Trophoblast cell (in vitro differentiated cells and primary cell): ENCODE measurements at regions not wholly inside any gene's neighbourhood (a gene's known extent, or its start where the extent isn't known, plus 50 kb on each side); places are given as distances from the start of the nearest gene placed in this dataset.

Experiments used
- DNase-seq, 2 donors: peaks; one replicate each; pipeline ENCODE4 v3.0.0-alpha.2; 2016
- H2AFZ ChIP-seq: 2 replicates; pipeline ENCODE4 v1.6.1; 2013; ENCODE audit warnings: low read length, moderate library complexity, mild to moderate bottlenecking; ENCODE audit not compliant: insufficient read depth, poor library complexity
- H2AK5ac ChIP-seq: 2 replicates; pipeline ENCODE4 v1.6.1; 2013; ENCODE audit warnings: mild to moderate bottlenecking, low read length
- H2BK120ac ChIP-seq: 2 replicates; pipeline ENCODE4 v1.6.1; 2013; ENCODE audit warnings: low read length, mild to moderate bottlenecking, moderate library complexity; ENCODE audit not compliant: insufficient read depth, poor library complexity
- H2BK12ac ChIP-seq: 2 replicates; pipeline ENCODE4 v1.6.1; 2013; ENCODE audit warnings: mild to moderate bottlenecking, low read length, moderate library complexity
- H2BK5ac ChIP-seq: 2 replicates; pipeline ENCODE4 v1.6.1; 2013; ENCODE audit warnings: low read length, low read depth, moderate library complexity, mild to moderate bottlenecking; ENCODE audit not compliant: poor library complexity
- H3K14ac ChIP-seq: 2 replicates; pipeline ENCODE4 v1.6.1; 2013; ENCODE audit warnings: mild to moderate bottlenecking, low read length
- H3K18ac ChIP-seq: 2 replicates; pipeline ENCODE4 v1.6.1; 2013; ENCODE audit warnings: mild to moderate bottlenecking, low read length
- H3K23ac ChIP-seq: 2 replicates; pipeline ENCODE4 v1.6.1; 2013; ENCODE audit warnings: low read length
- H3K27ac ChIP-seq: 2 replicates; pipeline ENCODE4 v1.5.1; 2013; ENCODE audit warnings: low read depth, mild to moderate bottlenecking, inconsistent platforms, low read length, moderate library complexity
- H3K27me3 ChIP-seq: 2 replicates; pipeline ENCODE4 v1.6.1; 2013; ENCODE audit warnings: inconsistent platforms, mild to moderate bottlenecking, low read length, moderate library complexity; ENCODE audit not compliant: insufficient read depth
- H3K36me3 ChIP-seq, 2 experiments: 1 replicate in 1 of 2; 2 replicates in 1 of 2; pipeline ENCODE4 v1.6.1; 2013; ENCODE audit warnings: low read length in 2 of 2, mild to moderate bottlenecking in 2 of 2, moderate library complexity in 1 of 2; ENCODE audit not compliant: insufficient read depth in 2 of 2, control insufficient read depth in 1 of 2
- H3K4ac ChIP-seq: 2 replicates; pipeline ENCODE4 v1.6.1; 2013; ENCODE audit warnings: low read depth, mild to moderate bottlenecking, low read length, moderate library complexity
- H3K4me1 ChIP-seq, 2 experiments: 1 replicate in 1 of 2; 2 replicates in 1 of 2; pipeline ENCODE4 v1.6.1; 2013; ENCODE audit warnings: low read length in 2 of 2, mild to moderate bottlenecking in 2 of 2, moderate library complexity in 1 of 2; ENCODE audit not compliant: insufficient read depth in 2 of 2, control insufficient read depth in 1 of 2
- H3K4me2 ChIP-seq: 2 replicates; pipeline ENCODE4 v1.6.1; 2013; ENCODE audit warnings: inconsistent platforms, mild to moderate bottlenecking, low read length, moderate library complexity
- H3K4me3 ChIP-seq: 2 replicates; pipeline ENCODE4 v1.5.1; 2013; ENCODE audit warnings: mild to moderate bottlenecking, low read depth, low read length, inconsistent platforms
- H3K79me1 ChIP-seq: one replicate; pipeline ENCODE4 v1.6.1; 2013; ENCODE audit warnings: low read length
- H3K79me2 ChIP-seq: 2 replicates; pipeline ENCODE4 v1.6.1; 2013; ENCODE audit warnings: low read length, mild to moderate bottlenecking; ENCODE audit not compliant: control insufficient read depth, insufficient read depth, poor library complexity
- H3K9ac ChIP-seq: 2 replicates; pipeline ENCODE4 v1.6.1; 2013; ENCODE audit warnings: mild to moderate bottlenecking, low read length
- H3K9me3 ChIP-seq: 2 replicates; pipeline ENCODE4 v1.6.1; 2013; ENCODE audit warnings: low read depth, mild to moderate bottlenecking, control low read depth, inconsistent platforms, low read length; ENCODE audit not compliant: insufficient read depth
- H4K12ac ChIP-seq: 2 replicates; pipeline ENCODE4 v1.6.1; 2013; ENCODE audit warnings: low read depth, mild to moderate bottlenecking, low read length, moderate library complexity
- H4K8ac ChIP-seq: 2 replicates; pipeline ENCODE4 v1.6.1; 2013; ENCODE audit warnings: low read depth, mild to moderate bottlenecking, low read length, moderate library complexity
- H4K91ac ChIP-seq: one replicate; pipeline ENCODE4 v1.6.1; 2013; ENCODE audit warnings: low read depth, mild to moderate bottlenecking, low read length, moderate library complexity
- WGBS: extraction: QIAGEN DNeasy Blood & Tissue Kit; methylation state at CpG from one replicate; pipeline ENCODE4 v1.1.7; 2013; ENCODE audit warnings: missing lambda C conversion rate; ENCODE audit not compliant: insufficient read length, insufficient coverage; ENCODE audit errors: extremely low coverage; 5-methylcytosine and 5-hydroxymethylcytosine counted together

- Histone ChIP-seq H2BK120ac (no peak overlapping the region), H2AFZ (no peak overlapping the region), H3K9ac (no peak overlapping the region), H3K27me3 (no peaks in the 10 kb centered on the region), H3K14ac (no peak overlapping the region), H3K23ac (no peak overlapping the region), H2BK12ac (no peak overlapping the region), H3K4ac (no peak overlapping the region), H2BK5ac (no peak overlapping the region), H3K36me3 (no peaks in the 10 kb centered on the region), H4K12ac (no peak overlapping the region), H3K9me3 (peaks cover 16% of the 10 kb centered on the region), H3K4me2 (no peak overlapping the region), H3K27ac (no peak overlapping the region), H3K79me2 (no peaks in the 10 kb centered on the region), H2AK5ac (no peak overlapping the region), H3K79me1 (no peaks in the 10 kb centered on the region), H3K4me1 (no peaks in the 10 kb centered on the region), H3K4me3 (no peak overlapping the region), H3K18ac (no peak overlapping the region), H4K91ac (no peak overlapping the region), H4K8ac (no peak overlapping the region)
- DNase-seq = no peak
- no CpG with 5 or more reads among the region's 16 CpGs for WGBS
Measured at GRCh38 chr22:49207008-49208003, 620.4 kb downstream of the BRD1 start.

GRCh38 chr22:49206281-49206680 lies 621.4 kb downstream of the BRD1 start:
- Histone ChIP-seq H2BK120ac (no peak overlapping the region), H3K79me1 (no peaks in the 10 kb centered on the region), H2BK12ac (no peak overlapping the region)

GRCh38 chr22:49205483-49205800 lies 622.2 kb downstream of the BRD1 start:
- no CpG with 5 or more reads among the region's 5 CpGs for WGBS

More at GRCh38 chr22:49206281-49206680, 621.4 kb downstream of the BRD1 start:
- no peak overlapping the region for H3K18ac ChIP-seq
- H3K79me2 ChIP-seq = no peaks in the 10 kb centered on the region
- no peaks in the 10 kb centered on the region for H3K4me1 ChIP-seq
- no peak overlapping the region for H2AFZ ChIP-seq
- H4K8ac ChIP-seq = no peak overlapping the region
- no peak overlapping the region for H3K27ac ChIP-seq
- H3K23ac ChIP-seq = no peak overlapping the region
- no peak for DNase-seq
- no peak overlapping the region for H4K91ac ChIP-seq
- no peak overlapping the region for H2AK5ac ChIP-seq
- no CpG with 5 or more reads among the region's 12 CpGs for WGBS
- peaks cover 16% of the 10 kb centered on the region for H3K9me3 ChIP-seq
- H3K4me3 ChIP-seq = no peak overlapping the region
- no peak overlapping the region for H2BK5ac ChIP-seq
- no peaks in the 10 kb centered on the region for H3K27me3 ChIP-seq
- no peak overlapping the region for H3K4me2 ChIP-seq
- no peak overlapping the region for H3K14ac ChIP-seq
- no peak overlapping the region for H3K4ac ChIP-seq
- no peaks in the 10 kb centered on the region for H3K36me3 ChIP-seq
- H4K12ac ChIP-seq = no peak overlapping the region
- no peak overlapping the region for H3K9ac ChIP-seq

GRCh38 chr22:49204599-49205482 lies 622.8 kb downstream of the BRD1 start:
- H4K12ac ChIP-seq = no peak overlapping the region
- H3K27ac ChIP-seq = no peak overlapping the region
- no peak overlapping the region for H2BK12ac ChIP-seq
- no peaks in the 10 kb centered on the region for H3K79me1 ChIP-seq
- no peak overlapping the region for H2AFZ ChIP-seq
- no peaks in the 10 kb centered on the region for H3K27me3 ChIP-seq
- H4K8ac ChIP-seq = no peak overlapping the region
- H3K4ac ChIP-seq = no peak overlapping the region
- no peak overlapping the region for H2BK5ac ChIP-seq
- H3K18ac ChIP-seq = no peak overlapping the region
- peak overlapping the region; percentile 13 for H3K4me3 ChIP-seq
- H3K9me3 ChIP-seq = peaks cover 12% of the 10 kb centered on the region
- H2AK5ac ChIP-seq = no peak overlapping the region
- WGBS = no CpG with 5 or more reads among the region's 22 CpGs
- no peaks in the 10 kb centered on the region for H3K79me2 ChIP-seq
- DNase-seq = no peak
- H3K4me1 ChIP-seq = no peaks in the 10 kb centered on the region
- H3K14ac ChIP-seq = no peak overlapping the region
- H3K36me3 ChIP-seq = no peaks in the 10 kb centered on the region
- no peak overlapping the region for H3K4me2 ChIP-seq
- no peak overlapping the region for H2BK120ac ChIP-seq
- no peak overlapping the region for H4K91ac ChIP-seq
- H3K23ac ChIP-seq = no peak overlapping the region
- H3K9ac ChIP-seq = no peak overlapping the region

More at GRCh38 chr22:49205483-49205800, 622.2 kb downstream of the BRD1 start:
- Histone ChIP-seq H3K27ac (no peak overlapping the region), H3K4me2 (no peak overlapping the region), H2BK5ac (no peak overlapping the region), H3K4me3 (peak overlapping the region; percentile 13), H3K23ac (no peak overlapping the region), H2BK120ac (no peak overlapping the region), H2BK12ac (no peak overlapping the region), H3K4me1 (no peaks in the 10 kb centered on the region), H4K12ac (no peak overlapping the region), H4K8ac (no peak overlapping the region), H2AFZ (no peak overlapping the region), H4K91ac (no peak overlapping the region), H3K18ac (no peak overlapping the region), H3K79me2 (no peaks in the 10 kb centered on the region), H2AK5ac (no peak overlapping the region), H3K14ac (no peak overlapping the region), H3K9ac (no peak overlapping the region), H3K4ac (no peak overlapping the region), H3K79me1 (no peaks in the 10 kb centered on the region), H3K36me3 (no peaks in the 10 kb centered on the region), H3K9me3 (peaks cover 12% of the 10 kb centered on the region), H3K27me3 (no peaks in the 10 kb centered on the region)
- no peak for DNase-seq
